ENCODE measurements at regions not wholly inside any gene's neighbourhood (a gene's known extent, or its start where the extent isn't known, plus 50 kb on each side); places are given as distances from the start of the nearest gene placed in this dataset.

- DNase-seq (ENCODE audit: low read depth, low spot score) = no peak
- no peak overlapping the region for H3K9ac ChIP-seq (ENCODE audit: control insufficient read depth, extremely low read depth, insufficient read depth, low read length)
- no peaks in the 10 kb centered on the region for H3K27me3 ChIP-seq (ENCODE audit: control insufficient read depth, extremely low read depth, insufficient read depth, low read length)
- TF ChIP-seq EZH2 (IDR thresholded peaks at IDR 0.05; ENCODE audit: low read length) = no peak
- TF ChIP-seq, protein P1, sequence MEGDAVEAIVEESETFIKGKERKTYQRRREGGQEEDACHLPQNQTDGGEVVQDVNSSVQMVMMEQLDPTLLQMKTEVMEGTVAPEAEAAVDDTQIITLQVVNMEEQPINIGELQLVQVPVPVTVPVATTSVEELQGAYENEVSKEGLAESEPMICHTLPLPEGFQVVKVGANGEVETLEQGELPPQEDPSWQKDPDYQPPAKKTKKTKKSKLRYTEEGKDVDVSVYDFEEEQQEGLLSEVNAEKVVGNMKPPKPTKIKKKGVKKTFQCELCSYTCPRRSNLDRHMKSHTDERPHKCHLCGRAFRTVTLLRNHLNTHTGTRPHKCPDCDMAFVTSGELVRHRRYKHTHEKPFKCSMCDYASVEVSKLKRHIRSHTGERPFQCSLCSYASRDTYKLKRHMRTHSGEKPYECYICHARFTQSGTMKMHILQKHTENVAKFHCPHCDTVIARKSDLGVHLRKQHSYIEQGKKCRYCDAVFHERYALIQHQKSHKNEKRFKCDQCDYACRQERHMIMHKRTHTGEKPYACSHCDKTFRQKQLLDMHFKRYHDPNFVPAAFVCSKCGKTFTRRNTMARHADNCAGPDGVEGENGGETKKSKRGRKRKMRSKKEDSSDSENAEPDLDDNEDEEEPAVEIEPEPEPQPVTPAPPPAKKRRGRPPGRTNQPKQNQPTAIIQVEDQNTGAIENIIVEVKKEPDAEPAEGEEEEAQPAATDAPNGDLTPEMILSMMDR (optimal IDR thresholded peaks at IDR 0.05 in 1 of 3, IDR thresholded peaks at IDR 0.05 in 1 of 3, conservative IDR thresholded peaks at IDR 0.05 in 1 of 3; ENCODE audit: extremely low read depth in 1 of 3, insufficient read depth in 2 of 3, low read length in 3 of 3) = no peak
- no peaks in the 10 kb centered on the region for H3K36me3 ChIP-seq (ENCODE audit: control insufficient read depth in 2 of 2, extremely low read depth in 1 of 2, insufficient read depth in 2 of 2, low read length in 2 of 2)
- H3K9me1 ChIP-seq (ENCODE audit: control insufficient read depth, extremely low read depth, insufficient read depth, low read length) = no peaks in the 10 kb centered on the region
- no peak overlapping the region for H3K4me2 ChIP-seq (ENCODE audit: control insufficient read depth, extremely low read depth, insufficient read depth, low read depth, low read length)
- H3K4me3 ChIP-seq (ENCODE audit: control insufficient read depth in 2 of 3, extremely low read depth in 1 of 3, insufficient read depth in 2 of 3, low read depth in 1 of 3, low read length in 3 of 3) = no peak overlapping the region
- dilution Hi-C loops (cut with MboI; ENCODE audit: extremely low pct_ligation_motif_present, low sequenced_read_pairs) = no loop called here
- H2AFZ ChIP-seq (ENCODE audit: control insufficient read depth, low read length) = no peak overlapping the region
- no peaks in the 10 kb centered on the region for H4K20me1 ChIP-seq (ENCODE audit: control insufficient read depth, extremely low read depth, insufficient read depth, low read length)
- no peaks in the 10 kb centered on the region for H3K9me3 ChIP-seq (ENCODE audit: control insufficient read depth, low read depth, low read length)
- FAIRE-seq = no peak
- H3K27ac ChIP-seq (ENCODE audit: control insufficient read depth, insufficient read depth, low read length) = no peak overlapping the region
- H3K4me1 ChIP-seq (ENCODE audit: control insufficient read depth, extremely low read depth, insufficient read depth, low read length) = no peaks in the 10 kb centered on the region
- no peaks in the 10 kb centered on the region for H3K79me2 ChIP-seq (ENCODE audit: control insufficient read depth, insufficient read depth, low read length)
Measured at GRCh38 chr13:109608503-109608902, 177.9 kb downstream of the IRS2 start.

DNA sequence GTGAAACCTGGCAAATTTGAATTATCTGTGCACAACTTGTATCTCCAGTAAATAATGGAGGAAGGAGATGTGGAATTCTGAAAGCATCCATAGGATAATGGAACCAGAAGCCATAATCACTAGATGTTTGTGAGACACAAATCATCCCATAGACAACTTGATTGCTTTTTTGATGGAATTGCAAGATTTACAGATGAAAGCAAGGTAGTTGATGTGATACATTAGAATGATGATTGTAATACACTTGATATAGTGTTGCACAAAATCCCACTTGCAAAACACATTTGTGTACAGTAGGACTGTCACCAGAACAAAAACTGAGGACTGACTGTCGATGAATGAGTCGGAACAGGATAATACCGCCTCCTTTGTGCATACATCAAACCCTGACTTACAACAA, 178.3 kb downstream of the IRS2 start:
- Histone ChIP-seq H3K9ac (ENCODE audit: control insufficient read depth, extremely low read depth, insufficient read depth, low read length) (no peak overlapping the region), H3K27me3 (ENCODE audit: control insufficient read depth, extremely low read depth, insufficient read depth, low read length) (no peaks in the 10 kb centered on the region), H3K4me1 (ENCODE audit: control insufficient read depth, extremely low read depth, insufficient read depth, low read length) (no peaks in the 10 kb centered on the region), H3K27ac (ENCODE audit: control insufficient read depth, insufficient read depth, low read length) (no peak overlapping the region), H3K79me2 (ENCODE audit: control insufficient read depth, insufficient read depth, low read length) (no peaks in the 10 kb centered on the region), H3K4me2 (ENCODE audit: control insufficient read depth, extremely low read depth, insufficient read depth, low read depth, low read length) (no peak overlapping the region), H2AFZ (ENCODE audit: control insufficient read depth, low read length) (no peak overlapping the region), H3K36me3 (ENCODE audit: control insufficient read depth in 2 of 2, extremely low read depth in 1 of 2, insufficient read depth in 2 of 2, low read length in 2 of 2) (no peaks in the 10 kb centered on the region), H3K9me1 (ENCODE audit: control insufficient read depth, extremely low read depth, insufficient read depth, low read length) (no peaks in the 10 kb centered on the region), H4K20me1 (ENCODE audit: control insufficient read depth, extremely low read depth, insufficient read depth, low read length) (no peaks in the 10 kb centered on the region), H3K4me3 (ENCODE audit: control insufficient read depth in 2 of 3, extremely low read depth in 1 of 3, insufficient read depth in 2 of 3, low read depth in 1 of 3, low read length in 3 of 3) (no peak overlapping the region), H3K9me3 (ENCODE audit: control insufficient read depth, low read depth, low read length) (no peaks in the 10 kb centered on the region)
- dilution Hi-C loops (cut with MboI; ENCODE audit: extremely low pct_ligation_motif_present, low sequenced_read_pairs) = no loop called here
- no peak for DNase-seq (ENCODE audit: low read depth, low spot score)
- FAIRE-seq = no peak
- TF ChIP-seq, protein P1 (optimal IDR thresholded peaks at IDR 0.05 in 1 of 3, IDR thresholded peaks at IDR 0.05 in 1 of 3, conservative IDR thresholded peaks at IDR 0.05 in 1 of 3; ENCODE audit: extremely low read depth in 1 of 3, insufficient read depth in 2 of 3, low read length in 3 of 3) = no peak
- TF ChIP-seq EZH2 (IDR thresholded peaks at IDR 0.05; ENCODE audit: low read length) = no peak
